K562 (cell line): ENCODE measurements at regions not wholly inside any gene's neighbourhood (a gene's known extent, or its start where the extent isn't known, plus 50 kb on each side); places are given as distances from the start of the nearest gene placed in this dataset.

Experiments
- ATAC-seq: fragments of 200-7000 bp; cut with Tn5 transposase; 3 replicates; pipeline ENCODE4 v1.9.1; 2020; ENCODE audit warnings: moderate library complexity
- BruUV-seq: library from RNA; stranded (reverse); fragments of 400-500 nt; replicated peaks from 2 replicates; lab custom pipeline; 2021; lab: Mats Ljungman, UMichigan
- CTCF ChIA-PET: fragments of 300-600 bp; formaldehyde crosslinking; extraction: SDS; loops from one replicate; lab custom pipeline; 2021; ENCODE audit warnings: low intra/inter-chr PET ratio; lab: Yijun Ruan, JAX
- POLR2A ChIA-PET: fragments of 300-600, 350-650 bp; sonication (Branson Sonifier 250); formaldehyde crosslinking; extraction: SDS; loops from one replicate; lab custom pipeline; 2021; ENCODE audit warnings: antibody characterized with exemption, inconsistent platforms; lab: Yijun Ruan, JAX
- DNase-seq, 4 experiments: peaks; one replicate each; pipeline versions ENCODE4 v3.0.0 to v3.0.0-alpha.2; 2011 to 2018; ENCODE audit warnings: low spot score in 3 of 4, mixed read lengths in 3 of 4; ENCODE audit errors: extremely low read depth in 1 of 4
- FAIRE-seq: peaks from 2 replicates; lab custom pipeline; 2011; peaks lifted over from hg19 to GRCh38; lab: Jason Lieb, UNC
- H2AFZ ChIP-seq: 2 replicates; pipeline ENCODE4 v1.6.0; 2011; ENCODE audit warnings: low read depth, low read length, control low read depth, inconsistent platforms
- H3K27ac ChIP-seq: fragments of 200-600 bp; 3 replicates; pipeline ENCODE4 v1.8.0; 2011; ENCODE audit warnings: low read depth, mild to moderate bottlenecking, control low read depth, inconsistent platforms, low read length, moderate library complexity, mixed read lengths; ENCODE audit errors: extremely low read depth
- H3K27me3 ChIP-seq, 2 experiments: fragments of 300-600 bp in 1 of 2; 2 replicates in 1 of 2; 3 replicates in 1 of 2; pipeline versions ENCODE4 v1.6.0 to v1.8.0; 2011; ENCODE audit warnings: inconsistent platforms in 2 of 2, low read length in 2 of 2, mild to moderate bottlenecking in 1 of 2, mixed read lengths in 1 of 2, moderate library complexity in 1 of 2; ENCODE audit not compliant: control insufficient read depth in 2 of 2, insufficient read depth in 2 of 2
- H3K36me3 ChIP-seq: fragments of 300-600 bp; 3 replicates; pipeline ENCODE4 v1.8.0; 2011; ENCODE audit warnings: mild to moderate bottlenecking, low read length, inconsistent platforms; ENCODE audit not compliant: control insufficient read depth, insufficient read depth
- H3K4me1 ChIP-seq, 2 experiments: fragments of 200-600 bp in 1 of 2; replicated peaks in 1 of 2; 2 replicates in 1 of 2; 3 replicates in 1 of 2; pipeline versions ENCODE4 v1.5.1 to v1.8.0; 2011; ENCODE audit warnings: inconsistent platforms in 2 of 2, low read length in 2 of 2, mild to moderate bottlenecking in 1 of 2, mixed read lengths in 1 of 2, moderate library complexity in 1 of 2; ENCODE audit not compliant: control insufficient read depth in 2 of 2, insufficient read depth in 2 of 2
- H3K4me2 ChIP-seq: 2 replicates; pipeline ENCODE4 v1.6.1; 2011; ENCODE audit warnings: low read length, control low read depth, inconsistent platforms, mixed read lengths; ENCODE audit not compliant: insufficient read depth
- H3K4me3 ChIP-seq: fragments of 200-600 bp; sonication (generic), shearing (Covaris generic); 2 replicates; pipeline ENCODE4 v1.5.1; 2016; ENCODE audit warnings: control low read depth, inconsistent platforms
- H3K79me2 ChIP-seq: fragments of 200-600 bp; 3 replicates; pipeline ENCODE4 v1.8.0; 2011; ENCODE audit warnings: low read length, inconsistent platforms; ENCODE audit not compliant: control insufficient read depth, insufficient read depth
- H3K9ac ChIP-seq, 2 experiments: 2 replicates each; pipeline versions ENCODE4 v1.6.0 to v1.6.1; 2011; ENCODE audit warnings: low read depth in 2 of 2, low read length in 2 of 2, control low read depth in 1 of 2, inconsistent platforms in 1 of 2, mild to moderate bottlenecking in 1 of 2, mixed read lengths in 1 of 2; ENCODE audit not compliant: insufficient read depth in 1 of 2
- H3K9me1 ChIP-seq: one replicate; pipeline ENCODE4 v1.6.0; 2011; ENCODE audit warnings: inconsistent platforms, mild to moderate bottlenecking, low read length, moderate library complexity; ENCODE audit not compliant: control insufficient read depth, insufficient read depth
- H3K9me3 ChIP-seq: replicated peaks from 2 replicates; pipeline ENCODE4 v1.5.1; 2011; ENCODE audit warnings: low read depth, low read length, inconsistent platforms; ENCODE audit not compliant: control insufficient read depth, insufficient read depth
- H4K20me1 ChIP-seq: replicated peaks from 2 replicates; pipeline ENCODE4 v1.6.1; 2011; ENCODE audit warnings: low read length, inconsistent platforms, mixed read lengths; ENCODE audit not compliant: control insufficient read depth, insufficient read depth
- ATF3 ChIP-seq, 2 experiments: fragments of 450-650 bp in 1 of 2; sonication (generic) in 1 of 2; formaldehyde crosslinking in 1 of 2; IDR thresholded peaks in 1 of 2; conservative IDR thresholded peaks in 1 of 2; 2 replicates each; pipeline versions ENCODE4 v1.6.1 to v1.8.1; 2016 to 2023; ENCODE audit warnings: mild to moderate bottlenecking in 2 of 2, moderate library complexity in 2 of 2, inconsistent platforms in 1 of 2, missing genetic modification reagents in 1 of 2
- FOSL1 ChIP-seq: fragments of 200-800 bp; sonication (Bioruptor generic); conservative IDR thresholded peaks from 2 replicates; pipeline ENCODE4 v1.6.1; 2016; ENCODE audit warnings: missing genetic modification characterization, missing compliant biosample characterization
- GATAD2B ChIP-seq: fragments of 450-650 bp; IDR thresholded peaks from 2 replicates; pipeline ENCODE4 v1.6.1; 2017; ENCODE audit warnings: mild to moderate bottlenecking, borderline replicate concordance
- GTF2F1 ChIP-seq: IDR thresholded peaks from 2 replicates; pipeline ENCODE4 v1.6.1; 2011; ENCODE audit warnings: low read depth, low read length, improper control_type of control experiment
- IFI16 ChIP-seq: fragments of 250-450 bp; sonication (Bioruptor Pico); IDR thresholded peaks from 2 replicates; pipeline ENCODE4 v2.1.2; 2022; ENCODE audit warnings: mild to moderate bottlenecking, inconsistent platforms
- MAFG ChIP-seq: fragments of 450-650 bp; conservative IDR thresholded peaks from 2 replicates; pipeline ENCODE4 v1.6.1; 2016; ENCODE audit warnings: missing genetic modification characterization, missing compliant biosample characterization
- MAFK ChIP-seq: IDR thresholded peaks from 2 replicates; pipeline ENCODE4 v1.6.1; 2011; ENCODE audit warnings: low read length, improper control_type of control experiment
- MBD2 ChIP-seq: sonication (generic); IDR thresholded peaks from 2 replicates; pipeline ENCODE4 v1.6.1; 2016; ENCODE audit warnings: low read depth, borderline replicate concordance
- NBN ChIP-seq: fragments of 450-650 bp; IDR thresholded peaks from 2 replicates; pipeline ENCODE4 v1.6.1; 2016; ENCODE audit warnings: low read depth, mild to moderate bottlenecking
- PHF20 ChIP-seq: fragments of 450-650 bp; IDR thresholded peaks from 2 replicates; pipeline ENCODE4 v1.6.1; 2018; ENCODE audit not compliant: partially characterized antibody
- PRDM10 ChIP-seq: fragments of 450-650 bp; IDR thresholded peaks from 2 replicates; pipeline ENCODE4 v1.6.1; 2018; ENCODE audit not compliant: partially characterized antibody
- STAG1 ChIP-seq: sonication (generic); formaldehyde crosslinking; IDR thresholded peaks from 2 replicates; pipeline ENCODE4 v1.5.0; 2020; ENCODE audit warnings: missing genetic modification reagents, borderline replicate concordance
- TEAD4 ChIP-seq, 2 experiments: sonication (generic) in 1 of 2; formaldehyde crosslinking in 1 of 2; IDR thresholded peaks; 2 replicates each; pipeline versions ENCODE4 v1.6.1 to v1.8.0; 2012 to 2022; ENCODE audit warnings: borderline replicate concordance in 1 of 2, inconsistent platforms in 1 of 2, low read length in 1 of 2, mild to moderate bottlenecking in 1 of 2, missing genetic modification reagents in 1 of 2
- ZNF398 ChIP-seq: fragments of 250-450 bp; sonication (Bioruptor Pico); IDR thresholded peaks from 2 replicates; pipeline ENCODE4 v1.8.0; 2021; ENCODE audit warnings: moderate library complexity, mild to moderate bottlenecking, inconsistent platforms
- ZNF668 ChIP-seq: fragments of 250-450 bp; sonication (Bioruptor Pico); IDR thresholded peaks from 2 replicates; pipeline ENCODE4 v1.8.0; 2022; ENCODE audit warnings: mild to moderate bottlenecking, inconsistent platforms
- whole genome bisulfite sequencing: fragments of 100-300 bp; shearing (Covaris generic); methylation state at CpG from one replicate; pipeline ENCODE4 v1.1.6; 2016; ENCODE audit warnings: low coverage, mixed read lengths; ENCODE audit not compliant: insufficient coverage; ENCODE audit errors: missing lambda C conversion rate; 5-methylcytosine and 5-hydroxymethylcytosine counted together
- in situ Hi-C: fragments of 300-500 bp; cut with MboI; formaldehyde crosslinking; loops from 4 replicates; pipeline ENCODE4 v1.15.0; 2018; ENCODE audit warnings: inconsistent platforms, mixed read lengths
- intact Hi-C: fragments of 100-400 bp; cut with micrococcal nuclease; formaldehyde crosslinking; loops from 2 replicates; pipeline ENCODE4 v1.14.2; 2022

DNA sequence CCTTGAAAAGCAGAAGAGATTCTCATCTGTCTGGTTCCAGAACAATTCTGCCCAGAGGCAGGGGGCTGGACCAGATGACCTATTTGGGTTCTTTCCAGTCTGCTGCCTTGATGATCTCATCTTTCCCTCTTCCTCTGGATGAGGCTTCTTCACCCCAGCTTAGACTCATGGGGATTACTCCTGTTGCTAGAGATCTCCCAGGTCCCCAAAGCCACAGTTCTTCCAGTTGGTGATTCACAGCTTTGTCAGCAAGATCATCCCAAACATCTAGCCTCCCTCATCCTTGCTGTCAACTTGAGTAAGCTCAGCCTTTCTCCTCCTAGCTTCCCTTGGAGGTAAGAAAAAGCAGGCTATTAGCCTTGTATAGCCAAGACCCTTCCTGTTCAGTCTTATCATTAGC lies 64.2 kb upstream of the PJA1 start (continued):
- TF ChIP-seq IFI16 (CRISPR knock-in tag), result no peak
- no peak for TF ChIP-seq TEAD4 (IDR thresholded peaks at IDR 0.05; ENCODE audit: low read length)
- no peak for TF ChIP-seq TEAD4 (CRISPR knock-in tag; IDR thresholded peaks at IDR 0.05; ENCODE audit: borderline replicate concordance)
- no peak for TF ChIP-seq MAFK
- no peak for TF ChIP-seq PHF20
- peak; percentile 53 for TF ChIP-seq FOSL1 (tag)
- 0 out of 2 replicates have a peak, but pooled peaks have one; percentile 14 for TF ChIP-seq ATF3 (IDR thresholded peaks at IDR 0.05)
- no peak for TF ChIP-seq ATF3 (CRISPR knock-in tag; conservative IDR thresholded peaks at IDR 0.05)

DNA sequence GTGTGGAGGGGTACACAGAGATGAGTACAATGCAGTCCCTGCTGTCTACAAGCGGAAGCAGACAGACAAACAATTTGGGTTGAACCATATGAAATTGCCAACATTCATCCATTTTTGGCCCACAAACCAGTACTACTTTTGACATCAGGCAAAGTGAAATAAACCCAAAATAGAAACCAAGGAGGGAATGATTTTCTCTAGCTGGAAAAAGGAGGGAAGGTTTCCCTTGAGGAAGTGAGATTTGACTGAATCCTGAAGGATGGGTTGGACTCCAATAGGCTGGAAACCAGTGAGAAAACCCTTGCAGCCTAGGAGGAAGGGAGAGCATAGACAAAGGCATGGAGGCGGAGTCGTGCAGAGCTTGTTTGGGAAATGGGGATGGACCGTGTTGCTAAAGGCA lies 63.5 kb upstream of the PJA1 start:
- intact Hi-C loops, result no loop called here

More for the DNA sequence above, 63.5 kb upstream of the PJA1 start:
- FAIRE-seq, result no peak
- H3K9me1 ChIP-seq, result no peaks in the 10 kb centered on the region
- H4K20me1 ChIP-seq, result no peaks in the 10 kb centered on the region
- no peak overlapping the region for H3K4me3 ChIP-seq
- H3K9ac ChIP-seq, result no peak overlapping the region
- TF ChIP-seq GTF2F1, result no peak
- TF ChIP-seq ZNF668 (CRISPR knock-in tag), result no peak
- no peak for TF ChIP-seq NBN
- no peak for TF ChIP-seq FOSL1 (tag)
- no peak for TF ChIP-seq MAFG (tag)
- TF ChIP-seq PRDM10, result no peak
- TF ChIP-seq STAG1, result no peak
- TF ChIP-seq IFI16 (CRISPR knock-in tag), result no peak
- TF ChIP-seq GATAD2B, result no peak
- no peak for TF ChIP-seq MBD2
- TF ChIP-seq ZNF398 (CRISPR knock-in tag), result no peak
- ATAC-seq, result no peak
- in situ Hi-C loops, result no loop called here
- ChIA-PET CTCF (no interaction called here), POLR2A (no interaction called here)
- H3K36me3 ChIP-seq, result no peaks in the 10 kb centered on the region
- no peak for DNase-seq
- no peak overlapping the region for H2AFZ ChIP-seq
- no peaks in the 10 kb centered on the region for H3K4me1 ChIP-seq
- H3K4me2 ChIP-seq, result no peak overlapping the region
- H3K27ac ChIP-seq, result no peak overlapping the region
- H3K79me2 ChIP-seq, result no peaks in the 10 kb centered on the region
- no peaks in the 10 kb centered on the region for H3K27me3 ChIP-seq
- WGBS, result 19% methylated on average over 3 of the region's 4 CpGs
- BruUV-seq, result no TSS peak
- no peaks in the 10 kb centered on the region; the same call in 1 of the 2 replicates for H3K9me3 ChIP-seq
